ENCODE measurements at regions not wholly inside any gene's neighbourhood (a gene's known extent, or its start where the extent isn't known, plus 50 kb on each side); places are given as distances from the start of the nearest gene placed in this dataset.

- TF ChIP-seq, protein P1, sequence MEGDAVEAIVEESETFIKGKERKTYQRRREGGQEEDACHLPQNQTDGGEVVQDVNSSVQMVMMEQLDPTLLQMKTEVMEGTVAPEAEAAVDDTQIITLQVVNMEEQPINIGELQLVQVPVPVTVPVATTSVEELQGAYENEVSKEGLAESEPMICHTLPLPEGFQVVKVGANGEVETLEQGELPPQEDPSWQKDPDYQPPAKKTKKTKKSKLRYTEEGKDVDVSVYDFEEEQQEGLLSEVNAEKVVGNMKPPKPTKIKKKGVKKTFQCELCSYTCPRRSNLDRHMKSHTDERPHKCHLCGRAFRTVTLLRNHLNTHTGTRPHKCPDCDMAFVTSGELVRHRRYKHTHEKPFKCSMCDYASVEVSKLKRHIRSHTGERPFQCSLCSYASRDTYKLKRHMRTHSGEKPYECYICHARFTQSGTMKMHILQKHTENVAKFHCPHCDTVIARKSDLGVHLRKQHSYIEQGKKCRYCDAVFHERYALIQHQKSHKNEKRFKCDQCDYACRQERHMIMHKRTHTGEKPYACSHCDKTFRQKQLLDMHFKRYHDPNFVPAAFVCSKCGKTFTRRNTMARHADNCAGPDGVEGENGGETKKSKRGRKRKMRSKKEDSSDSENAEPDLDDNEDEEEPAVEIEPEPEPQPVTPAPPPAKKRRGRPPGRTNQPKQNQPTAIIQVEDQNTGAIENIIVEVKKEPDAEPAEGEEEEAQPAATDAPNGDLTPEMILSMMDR (IDR thresholded peaks at IDR 0.05), result no peak
- no peak for TF ChIP-seq EZH2 (IDR thresholded peaks at IDR 0.05; ENCODE audit: borderline replicate concordance, insufficient read depth, low read depth, low read length, poor library complexity, severe bottlenecking)
These were observed 106.8 kb upstream of the CTTNBP2 start for GRCh38 chr7:117979954-117980497.

Measured in B cell (primary cell).